HG03159 (cell line): ENCODE measurements at regions not wholly inside any gene's neighbourhood (a gene's known extent, or its start where the extent isn't known, plus 50 kb on each side); places are given as distances from the start of the nearest gene placed in this dataset.
A peak's percentile ranks its signal among the peaks of the same experiment; 100 is the strongest.

ENCODE experiments used
- ATAC-seq: cut with Tn5 transposase; IDR thresholded peaks from one replicate; pipeline ENCODE4 v1.9.1; 2021; ENCODE audit warnings: mild to moderate bottlenecking, moderate library complexity; ENCODE audit not compliant: unreplicated experiment

DNA sequence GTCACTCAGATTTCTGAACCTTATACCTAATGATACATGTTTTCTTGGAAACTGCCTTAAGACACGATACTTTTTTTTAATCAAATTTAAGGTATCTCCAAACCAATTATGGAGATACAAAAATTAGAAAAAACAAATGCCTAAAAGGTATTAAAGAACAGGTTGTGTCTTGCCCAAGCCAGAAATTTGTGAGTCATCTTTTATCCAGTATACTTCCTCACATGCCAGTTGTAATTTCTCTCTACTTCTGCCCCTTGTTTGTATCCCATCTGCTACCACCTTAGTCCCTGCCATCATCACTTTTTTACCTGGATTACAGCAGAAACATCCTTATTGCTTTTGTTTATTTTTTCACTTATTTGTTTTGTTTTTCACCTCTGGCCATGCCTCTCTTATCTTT lies 571.2 kb upstream of the DAB2 start:
- ATAC-seq = no peak

DNA sequence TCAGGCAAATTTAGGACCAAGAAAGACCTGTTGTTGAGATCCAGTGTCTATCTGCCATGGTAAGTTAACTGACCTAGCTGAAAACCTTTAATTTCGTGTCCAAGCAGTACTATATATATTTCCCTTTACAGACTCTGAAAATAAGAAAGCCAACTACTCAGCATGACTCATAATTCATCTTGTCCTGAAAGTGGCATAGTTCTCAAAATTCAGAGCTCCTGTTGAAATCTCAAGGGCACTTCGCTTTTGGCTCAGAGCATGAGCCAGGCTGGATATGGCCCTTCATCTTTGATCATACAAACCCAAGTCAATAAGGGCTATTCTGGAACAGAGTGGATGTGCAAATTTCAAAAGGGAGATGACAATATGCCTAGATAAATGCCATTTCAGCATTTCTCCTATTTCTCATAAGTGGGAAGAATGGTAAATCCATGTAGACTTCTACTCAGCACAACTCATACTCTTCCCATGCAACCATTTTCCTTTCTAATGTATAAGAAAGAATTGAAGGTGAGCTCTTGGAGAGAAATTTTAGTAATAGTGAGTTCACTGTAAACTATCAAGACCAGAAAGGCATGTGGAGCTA lies 567.9 kb upstream of the DAB2 start:
- no peak for ATAC-seq

DNA sequence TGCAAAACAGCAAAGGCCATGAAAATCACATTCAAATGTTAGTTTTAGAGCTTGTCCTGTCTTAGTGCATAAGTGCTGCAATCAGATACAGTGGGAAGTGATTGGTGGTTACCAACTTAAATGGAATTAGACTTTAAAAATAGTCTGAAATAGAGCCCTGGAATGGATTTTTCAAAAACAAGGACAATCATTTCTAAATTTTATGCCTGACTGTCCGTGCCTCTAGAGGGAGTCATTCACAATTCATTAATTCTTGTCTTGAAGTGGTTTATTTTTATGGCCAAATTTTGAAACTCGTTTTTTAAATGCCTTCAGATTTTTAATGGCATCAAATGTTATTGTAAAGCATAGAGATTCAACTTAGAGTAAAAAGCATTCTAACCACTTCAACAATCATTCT lies 561.8 kb upstream of the DAB2 start:
- no peak for ATAC-seq

DNA sequence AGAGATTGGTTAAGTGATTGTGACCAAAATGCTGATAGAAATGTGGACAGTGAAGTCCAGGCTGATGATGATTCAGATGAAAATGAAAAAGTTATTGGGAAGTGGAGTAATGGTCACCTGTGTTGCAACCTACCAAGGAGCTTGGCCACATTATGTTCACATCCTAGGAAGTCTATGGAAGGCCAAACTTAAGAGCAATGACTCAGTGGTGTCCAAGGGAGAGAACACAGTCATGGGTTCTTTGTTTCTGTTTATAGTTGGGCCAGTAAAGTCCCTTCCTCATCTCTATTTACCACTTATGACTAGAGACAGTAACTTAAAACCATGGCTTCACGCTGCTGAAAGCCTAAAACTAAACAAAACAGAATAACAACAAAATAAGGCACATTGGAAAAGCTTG lies 555.3 kb upstream of the DAB2 start:
- ATAC-seq = no peak

DNA sequence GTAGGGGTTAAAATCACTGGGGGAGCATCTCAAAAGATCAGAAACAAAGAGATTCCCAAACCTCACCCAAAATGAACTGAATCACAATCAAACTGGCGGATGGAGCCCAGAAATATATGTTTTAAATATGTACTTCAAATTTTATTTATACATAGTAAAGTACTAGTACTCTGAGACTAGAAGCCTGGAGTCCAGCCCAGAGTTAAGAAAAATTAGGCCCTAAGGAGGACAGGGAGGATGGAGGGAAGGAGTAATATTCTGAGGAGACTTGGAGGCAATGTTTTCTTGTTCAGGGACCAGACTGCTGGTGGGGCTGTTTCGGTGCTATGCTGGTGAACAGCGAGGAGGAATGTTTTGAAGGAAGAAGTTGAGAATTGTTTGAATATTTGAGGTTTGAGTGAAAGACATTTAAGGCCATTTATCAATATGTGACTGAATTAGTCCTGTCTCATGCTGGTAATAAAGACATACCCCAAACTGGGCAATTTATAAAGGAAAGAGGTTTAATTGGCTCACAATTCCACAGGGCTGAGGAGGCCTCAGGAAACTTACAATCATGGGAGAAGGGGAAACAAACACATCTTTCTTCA lies 552.4 kb upstream of the DAB2 start:
- no peak for ATAC-seq

DNA sequence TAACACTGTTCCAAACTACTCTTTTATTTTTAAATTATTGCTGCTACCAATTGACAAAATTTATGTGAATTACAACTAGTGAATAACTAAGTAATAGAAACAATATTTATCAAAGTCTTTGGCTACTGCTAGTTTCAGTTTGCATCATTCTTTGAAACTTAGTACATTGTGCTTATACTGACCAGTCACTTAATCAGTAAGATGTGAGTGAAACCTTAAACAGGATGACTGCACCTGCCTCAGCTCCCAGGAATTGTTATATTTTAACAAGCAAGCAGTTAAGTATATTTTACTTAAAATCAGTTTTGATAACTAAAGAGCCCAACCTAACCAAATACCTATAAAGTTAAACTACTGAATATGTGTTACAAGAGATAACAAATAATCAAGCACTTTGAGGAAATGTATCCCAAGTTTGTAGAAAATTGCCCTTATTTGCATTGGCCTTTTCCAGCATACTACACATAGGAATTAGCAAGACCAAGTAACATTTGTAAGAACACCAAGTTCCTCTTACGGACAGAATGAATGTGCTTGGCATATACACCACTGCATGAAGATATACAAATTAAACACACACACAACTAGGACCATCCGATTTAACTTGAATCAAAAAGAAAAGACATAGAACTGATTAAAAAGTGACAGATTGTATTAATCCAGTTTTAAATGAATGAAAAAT lies 545.5 kb upstream of the DAB2 start:
- ATAC-seq = no peak

DNA sequence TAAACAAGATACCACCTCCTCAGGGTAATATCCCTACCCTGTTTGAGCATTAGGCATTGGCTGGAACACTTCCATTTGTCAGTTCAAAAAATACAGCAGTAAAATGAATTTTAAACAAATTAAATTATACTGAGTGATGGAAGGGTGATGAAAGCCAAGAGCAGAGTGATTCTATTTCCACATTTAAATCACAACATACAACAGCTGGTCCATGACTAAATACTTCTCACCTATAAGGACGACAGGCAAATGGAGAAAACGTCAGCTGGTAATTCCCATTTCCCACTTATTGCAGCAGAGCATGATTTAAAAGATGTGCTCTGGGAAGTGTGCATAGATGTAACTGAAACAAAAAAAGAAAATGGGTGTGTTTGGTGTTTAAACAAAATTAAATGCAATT lies 543.6 kb upstream of the DAB2 start:
- ATAC-seq = no peak

DNA sequence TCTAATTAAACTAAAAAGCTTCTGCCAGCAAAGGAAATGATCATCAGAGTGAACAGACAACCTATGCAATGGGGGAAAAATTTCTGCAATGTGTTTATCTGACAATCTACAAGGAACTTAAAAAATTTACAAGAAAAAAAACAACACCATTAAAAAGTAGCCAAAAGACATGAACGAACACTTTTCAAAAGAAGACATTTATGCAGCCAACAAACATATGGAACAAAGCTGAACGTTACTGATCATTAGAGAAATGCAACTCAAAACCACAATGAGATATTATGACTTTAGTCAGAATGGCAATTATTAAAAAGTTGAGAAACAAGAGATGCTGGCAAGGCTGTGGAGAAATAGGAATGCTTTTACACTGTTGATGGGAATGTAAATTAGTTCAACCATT lies 530.4 kb upstream of the DAB2 start:
- no peak for ATAC-seq

DNA sequence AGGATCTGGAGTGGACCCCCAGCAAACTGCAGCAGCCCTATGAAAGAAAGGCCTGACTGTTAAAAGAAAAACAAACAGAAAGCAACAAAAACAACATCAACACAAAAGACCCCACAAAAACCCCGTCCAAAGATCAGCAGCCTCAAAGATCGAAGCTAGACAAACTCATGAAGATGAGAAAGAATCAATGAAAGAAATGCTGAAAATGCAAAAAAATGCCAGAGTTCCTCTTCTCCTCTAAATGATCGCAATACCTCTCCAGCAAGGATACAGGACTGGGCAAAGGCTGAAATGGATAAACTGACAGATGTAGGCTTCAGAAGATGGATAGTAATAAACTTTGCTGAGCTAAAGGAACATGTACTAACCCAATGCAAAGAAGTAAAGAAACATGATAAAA lies 526.3 kb upstream of the DAB2 start:
- no peak for ATAC-seq

DNA sequence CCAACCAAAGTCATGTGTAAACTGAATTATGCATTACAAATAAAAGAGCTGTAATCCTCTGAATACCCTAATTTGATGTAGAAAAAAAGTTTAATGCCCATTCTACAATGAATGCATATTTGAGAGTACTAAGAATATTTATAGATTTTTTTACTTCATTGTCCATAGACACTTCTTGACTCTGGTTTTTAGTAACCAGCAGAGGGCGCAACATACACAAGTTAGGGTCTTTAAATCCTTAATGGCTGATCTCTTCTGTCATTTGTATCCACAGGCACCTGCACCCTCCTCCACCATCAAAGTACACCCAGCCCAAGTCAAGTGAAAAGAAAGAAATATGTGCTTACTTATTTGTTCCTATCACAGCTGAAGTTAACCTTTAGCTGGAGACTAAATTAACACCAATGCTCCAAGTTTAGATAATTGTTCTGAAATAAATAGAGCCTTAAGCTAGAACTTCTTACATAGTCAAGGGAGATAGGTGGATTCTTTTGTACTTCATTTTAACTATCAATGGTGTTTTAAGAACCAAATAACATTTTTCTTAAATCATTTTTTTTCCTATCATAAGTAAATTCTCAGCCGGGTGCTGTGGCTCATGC lies 524.2 kb upstream of the DAB2 start:
- peak; percentile 93 for ATAC-seq

DNA sequence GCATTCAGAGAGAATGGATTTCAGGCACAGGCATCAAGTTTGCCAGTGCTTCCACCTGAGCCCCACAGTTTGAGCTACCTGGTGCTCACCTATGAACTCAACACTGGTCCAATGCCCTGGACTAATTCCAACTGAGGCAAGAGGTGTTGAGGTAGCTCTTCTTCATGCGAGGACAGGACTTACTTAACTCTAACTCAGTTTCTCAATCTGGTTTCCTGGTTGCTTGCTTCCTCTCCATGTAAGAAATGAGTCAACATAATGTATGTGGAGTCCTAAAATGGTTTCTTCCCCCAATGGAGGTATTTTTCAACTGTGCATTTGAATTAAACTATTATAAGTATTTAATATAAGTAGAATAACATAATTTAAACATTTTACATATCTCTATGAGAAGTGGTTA lies 523.6 kb upstream of the DAB2 start:
- ATAC-seq = no peak

DNA sequence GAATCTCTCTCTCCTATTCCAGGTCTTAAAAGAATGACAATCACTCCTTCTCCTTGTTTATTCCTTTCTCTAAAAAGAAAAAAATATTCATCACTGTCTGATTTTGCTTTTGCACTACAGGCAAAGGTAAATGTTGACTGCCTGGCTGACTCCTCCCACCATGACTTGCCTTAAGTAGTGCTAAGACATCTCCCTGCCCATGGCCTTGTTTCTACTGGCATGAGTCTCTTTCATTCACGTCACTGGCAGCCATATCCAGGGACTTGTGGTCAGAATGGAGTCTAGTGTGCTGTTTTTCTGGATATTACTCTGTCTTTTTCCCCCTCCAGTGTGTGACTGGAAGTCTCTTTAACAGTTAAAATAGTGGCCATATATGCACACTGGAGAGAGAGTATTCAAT lies 522.9 kb upstream of the DAB2 start:
- ATAC-seq = no peak

DNA sequence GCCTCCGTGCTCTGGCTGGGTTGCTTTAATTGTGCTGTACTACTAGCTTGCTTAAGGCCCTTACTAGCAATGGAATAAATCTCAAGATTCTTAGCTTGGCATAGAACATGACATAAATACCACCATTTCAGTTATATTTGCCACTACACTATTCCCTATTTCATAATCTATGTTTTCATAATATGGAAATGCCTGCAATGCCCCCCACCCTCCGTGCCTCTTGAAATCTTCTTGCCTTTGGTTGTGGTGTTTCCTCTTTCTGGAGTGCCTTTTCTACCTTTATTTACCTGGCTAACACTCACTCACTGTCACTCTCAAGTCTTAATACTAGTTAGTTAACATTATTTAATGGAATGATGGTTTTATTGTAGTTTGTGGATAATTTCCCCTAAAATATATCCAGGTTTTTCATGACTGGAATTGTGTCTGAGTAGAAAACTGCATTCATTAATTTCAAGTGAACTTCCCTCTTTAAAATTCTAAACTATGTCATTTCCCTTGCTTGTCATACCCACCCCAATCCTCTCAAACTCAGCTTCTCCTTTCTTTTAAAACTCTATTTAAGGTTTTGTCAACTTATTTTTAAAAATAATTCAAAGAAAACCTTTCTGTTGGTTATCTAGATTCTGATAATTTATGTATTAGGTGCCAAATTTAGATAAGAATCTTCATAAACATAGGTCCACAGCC lies 521.7 kb upstream of the DAB2 start:
- ATAC-seq = no peak

DNA sequence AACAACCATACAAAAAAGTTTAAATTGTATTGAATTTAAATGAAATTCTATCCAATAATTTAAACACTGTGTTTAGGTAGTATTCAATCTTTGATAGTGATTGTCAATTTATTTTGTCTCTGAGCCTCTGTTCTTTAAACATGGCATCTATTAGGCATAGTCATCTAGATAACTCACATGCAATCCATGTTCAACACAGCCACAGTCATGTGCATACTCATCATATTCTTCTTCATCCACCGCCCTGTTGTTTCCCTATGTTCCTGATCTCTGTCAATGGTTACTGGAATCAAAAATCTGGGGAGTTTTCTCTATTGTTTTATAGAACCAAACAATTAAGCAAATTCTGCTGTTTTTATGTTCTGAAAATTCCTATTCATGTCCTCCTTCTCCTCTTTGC lies 521.1 kb upstream of the DAB2 start:
- no peak for ATAC-seq

DNA sequence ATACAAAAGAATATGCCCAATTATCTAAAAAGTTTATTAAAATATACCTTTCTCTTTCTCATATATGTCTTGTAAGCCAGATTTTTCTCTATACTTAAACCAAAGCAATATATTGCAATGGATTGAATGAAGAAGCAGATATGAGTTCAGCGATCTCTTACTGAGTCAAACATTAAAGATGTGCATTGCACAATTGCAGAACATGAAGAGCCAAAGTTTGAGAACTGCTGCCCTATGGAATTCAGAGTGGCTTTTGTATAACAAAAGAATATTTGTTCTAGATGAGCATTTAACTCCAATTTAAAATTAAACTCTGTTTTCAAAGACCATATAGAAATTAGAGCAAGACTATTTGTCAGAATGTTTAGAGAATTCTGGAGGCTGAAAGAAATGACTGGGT lies 519.0 kb upstream of the DAB2 start:
- no peak for ATAC-seq

DNA sequence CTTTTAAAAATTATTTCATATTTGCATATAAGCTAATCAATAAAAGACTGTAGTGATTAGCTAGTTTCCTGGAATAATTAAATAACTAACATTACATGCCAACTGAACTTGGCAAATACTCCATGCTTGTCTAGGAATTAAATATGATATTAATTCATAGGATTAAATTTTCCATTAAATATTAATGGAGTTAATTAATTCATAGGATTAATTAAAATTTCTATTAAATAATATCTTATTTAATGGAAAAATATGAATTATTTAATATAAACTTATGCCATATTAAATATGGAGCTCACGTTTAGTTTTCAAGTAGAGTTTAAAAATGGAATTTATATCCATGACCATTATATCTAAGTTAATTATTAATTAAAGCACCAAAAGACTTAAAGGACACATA lies 517.8 kb upstream of the DAB2 start:
- no peak for ATAC-seq

DNA sequence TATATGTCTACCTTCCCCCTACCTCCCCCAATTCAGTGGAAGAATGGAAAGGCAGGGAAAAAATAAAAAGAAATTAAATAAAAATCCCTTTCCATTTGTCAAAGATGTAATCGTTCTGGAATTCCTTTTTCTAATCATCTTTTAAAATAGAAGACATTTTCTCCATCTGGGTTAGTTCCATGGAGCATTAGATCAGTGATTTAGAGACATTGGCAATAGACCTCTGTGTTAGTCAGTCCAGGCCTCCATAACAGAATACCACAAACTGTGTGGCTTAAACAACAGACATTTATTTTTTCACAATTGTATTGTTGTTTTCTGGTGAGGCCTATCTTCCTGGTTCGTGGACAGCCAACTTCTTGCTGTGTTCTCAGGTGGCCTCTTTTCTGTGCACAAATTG lies 516.6 kb upstream of the DAB2 start:
- no peak for ATAC-seq

DNA sequence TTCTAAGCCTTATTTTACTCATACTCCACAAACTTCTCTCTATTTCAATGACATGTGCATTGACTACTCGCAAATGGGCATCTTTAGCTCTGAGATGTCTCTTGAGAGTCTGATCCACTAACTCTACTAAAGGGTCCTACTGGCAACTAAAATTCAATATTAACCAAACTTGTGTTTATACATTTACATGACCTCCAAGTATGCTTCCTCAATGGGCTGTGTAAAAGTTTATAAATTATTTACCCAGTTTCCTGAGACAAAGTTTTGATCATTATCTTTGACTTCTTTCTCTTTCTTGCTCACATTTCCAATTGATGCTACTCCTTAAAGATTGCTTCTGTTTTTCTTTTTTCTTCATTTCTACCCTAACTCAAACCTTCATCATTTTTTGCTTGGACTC lies 510.1 kb upstream of the DAB2 start:
- no peak for ATAC-seq

DNA sequence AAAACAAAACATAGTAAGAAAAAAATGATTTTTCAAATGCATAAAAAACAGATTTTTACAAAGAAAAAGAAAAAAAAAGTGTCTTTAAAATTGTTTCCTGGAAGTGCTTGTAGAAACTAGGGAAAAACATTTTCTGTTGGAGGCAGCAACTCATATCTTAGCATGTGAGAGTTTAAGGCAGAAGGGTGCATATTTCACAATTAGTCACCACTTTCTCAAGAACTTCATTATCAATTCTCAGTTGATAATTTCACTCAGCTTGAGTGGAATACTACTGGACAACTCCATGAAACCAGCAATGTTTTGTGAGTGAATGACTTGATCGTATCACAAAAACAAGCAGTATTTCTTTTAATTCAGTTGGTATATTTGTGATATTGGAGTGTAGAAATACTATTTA lies 508.3 kb upstream of the DAB2 start:
- ATAC-seq = no peak

DNA sequence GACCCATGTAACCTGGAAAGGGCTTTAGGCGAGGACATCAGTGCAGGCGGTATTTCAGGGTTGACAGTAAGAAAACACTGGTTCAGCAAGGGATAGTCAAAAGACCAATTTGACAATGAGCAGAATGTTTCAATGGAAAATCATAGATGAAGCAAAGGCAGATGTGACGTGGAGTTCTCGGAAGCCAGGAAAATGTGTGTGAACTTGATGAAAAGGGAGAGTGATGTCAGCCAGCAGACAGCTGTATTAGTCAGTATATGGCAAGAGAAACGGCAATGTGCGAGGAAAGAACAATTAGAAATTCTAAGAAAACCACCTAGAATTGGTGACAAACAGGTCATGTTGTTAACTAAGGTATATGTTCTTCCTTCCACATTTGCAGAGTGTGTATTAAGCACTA lies 503.9 kb upstream of the DAB2 start:
- no peak for ATAC-seq

DNA sequence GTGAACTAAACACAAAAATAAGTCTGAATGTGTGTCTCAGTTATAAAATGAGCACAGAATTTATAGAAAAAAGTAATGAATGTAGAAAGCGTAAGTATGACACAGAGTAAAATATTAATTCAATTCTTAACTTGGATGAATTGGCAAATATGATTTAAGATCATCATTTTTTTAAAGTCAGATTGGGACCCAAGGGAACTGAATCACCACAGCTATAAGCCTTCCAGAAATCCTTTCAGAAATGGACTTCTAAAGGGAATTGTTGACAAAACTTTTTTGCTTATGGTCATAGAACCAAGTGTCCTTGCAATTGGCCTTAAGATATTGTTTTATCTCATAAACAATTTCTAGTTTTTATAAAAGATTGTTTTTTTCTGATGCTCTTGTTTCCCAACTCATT lies 495.1 kb upstream of the DAB2 start:
- ATAC-seq = no peak

DNA sequence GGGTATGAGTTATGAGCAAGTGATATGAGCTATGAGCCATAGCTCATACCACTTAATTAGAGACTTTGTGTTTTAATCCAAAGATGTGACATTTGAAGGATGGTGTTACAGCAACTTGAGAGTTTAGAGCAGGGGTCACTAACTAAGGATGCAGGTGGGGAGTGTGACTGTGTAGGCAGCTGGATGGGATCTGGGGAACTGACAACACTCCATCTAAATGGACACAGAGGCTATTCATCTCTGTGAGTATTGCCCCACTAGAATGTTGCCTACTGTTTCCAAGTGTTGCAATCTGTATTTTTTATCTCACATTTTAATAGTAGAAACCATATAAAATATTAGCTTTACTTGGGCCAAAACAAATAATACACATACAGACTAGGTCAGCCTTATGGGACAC lies 488.1 kb upstream of the DAB2 start:
- ATAC-seq = no peak
